ENCODE measurements at regions not wholly inside any gene's neighbourhood (a gene's known extent, or its start where the extent isn't known, plus 50 kb on each side); places are given as distances from the start of the nearest gene placed in this dataset.

- no peak for TF ChIP-seq RAD21 (IDR thresholded peaks at IDR 0.05 in 1 of 2, conservative IDR thresholded peaks at IDR 0.05 in 1 of 2; ENCODE audit: low read depth in 2 of 2, low read length in 2 of 2)
- TF ChIP-seq BRCA1 (IDR thresholded peaks at IDR 0.05; ENCODE audit: low read depth, low read length), result no peak
- TF ChIP-seq SAP30 (IDR thresholded peaks at IDR 0.05; ENCODE audit: insufficient read depth, insufficient replicate concordance, low read length), result no peak
These were observed 62.8 kb upstream of the UFL1 start (continued) for GRCh38 chr6:96458771-96459170.
